Mesendoderm (in vitro differentiated cells): ENCODE measurements at regions not wholly inside any gene's neighbourhood (a gene's known extent, or its start where the extent isn't known, plus 50 kb on each side); places are given as distances from the start of the nearest gene placed in this dataset.

Source experiments
- DNase-seq: peaks from one replicate; pipeline ENCODE4 v3.0.0; 2013
- H2AK5ac ChIP-seq: 2 replicates; pipeline ENCODE4 v1.6.1; 2013; ENCODE audit warnings: low read length, inconsistent platforms
- H2BK120ac ChIP-seq: 2 replicates; pipeline ENCODE4 v1.6.1; 2013; ENCODE audit warnings: low read depth, mild to moderate bottlenecking, low read length, moderate library complexity, mixed read lengths
- H2BK15ac ChIP-seq: replicated peaks from 2 replicates; pipeline ENCODE4 v1.6.1; 2013; ENCODE audit warnings: low read depth, mild to moderate bottlenecking, moderate library complexity
- H2BK5ac ChIP-seq: 2 replicates; pipeline ENCODE4 v1.6.1; 2013; ENCODE audit warnings: low read length, inconsistent platforms
- H3K18ac ChIP-seq: 2 replicates; pipeline ENCODE4 v1.6.1; 2013; ENCODE audit warnings: mild to moderate bottlenecking, low read length, mixed read lengths
- H3K23ac ChIP-seq: one replicate; pipeline ENCODE4 v1.6.1; 2013; ENCODE audit warnings: low read length
- H3K27ac ChIP-seq: 2 replicates; pipeline ENCODE4 v1.5.1; 2013; ENCODE audit warnings: low read depth, mild to moderate bottlenecking, inconsistent platforms, low read length, moderate library complexity
- H3K27me3 ChIP-seq: 2 replicates; pipeline ENCODE4 v1.6.1; 2013; ENCODE audit warnings: low read length, control low read depth, mild to moderate bottlenecking, inconsistent platforms; ENCODE audit not compliant: insufficient read depth, poor library complexity
- H3K36me3 ChIP-seq: 2 replicates; pipeline ENCODE4 v1.6.1; 2013; ENCODE audit warnings: low read length, inconsistent platforms; ENCODE audit not compliant: control insufficient read depth, insufficient read depth
- H3K4ac ChIP-seq: one replicate; pipeline ENCODE4 v1.6.1; 2013; ENCODE audit warnings: low read depth, mild to moderate bottlenecking, low read length, moderate library complexity
- H3K4me1 ChIP-seq: 2 replicates; pipeline ENCODE4 v1.6.1; 2013; ENCODE audit warnings: low read depth, low read length, inconsistent platforms; ENCODE audit not compliant: control insufficient read depth
- H3K4me2 ChIP-seq: 2 replicates; pipeline ENCODE4 v1.6.1; 2013; ENCODE audit warnings: low read length
- H3K4me3 ChIP-seq: 2 replicates; pipeline ENCODE4 v1.5.1; 2013; ENCODE audit warnings: mild to moderate bottlenecking, low read length
- H3K56ac ChIP-seq: one replicate; pipeline ENCODE4 v1.6.1; 2013; ENCODE audit warnings: low read length
- H3K79me1 ChIP-seq: 2 replicates; pipeline ENCODE4 v1.6.1; 2013; ENCODE audit warnings: low read length, inconsistent platforms
- H3K79me2 ChIP-seq: 2 replicates; pipeline ENCODE4 v1.6.1; 2013; ENCODE audit warnings: mild to moderate bottlenecking, low read length; ENCODE audit not compliant: control insufficient read depth, insufficient read depth
- H3K9ac ChIP-seq: 2 replicates; pipeline ENCODE4 v1.6.1; 2013; ENCODE audit warnings: low read length, inconsistent platforms
- H4K5ac ChIP-seq: one replicate; pipeline ENCODE4 v1.6.1; 2013; ENCODE audit warnings: low read length
- H4K8ac ChIP-seq: one replicate; pipeline ENCODE4 v1.6.1; 2013; ENCODE audit warnings: low read depth, mild to moderate bottlenecking, control low read depth, low read length, moderate library complexity
- WGBS: extraction: QIAGEN DNeasy Blood & Tissue Kit; methylation state at CpG from one replicate; pipeline ENCODE4 v1.1.7; 2013; ENCODE audit warnings: low lambda C conversion rate, missing lambda C conversion rate; ENCODE audit not compliant: insufficient coverage; ENCODE audit errors: extremely low coverage; 5-methylcytosine and 5-hydroxymethylcytosine counted together

DNA sequence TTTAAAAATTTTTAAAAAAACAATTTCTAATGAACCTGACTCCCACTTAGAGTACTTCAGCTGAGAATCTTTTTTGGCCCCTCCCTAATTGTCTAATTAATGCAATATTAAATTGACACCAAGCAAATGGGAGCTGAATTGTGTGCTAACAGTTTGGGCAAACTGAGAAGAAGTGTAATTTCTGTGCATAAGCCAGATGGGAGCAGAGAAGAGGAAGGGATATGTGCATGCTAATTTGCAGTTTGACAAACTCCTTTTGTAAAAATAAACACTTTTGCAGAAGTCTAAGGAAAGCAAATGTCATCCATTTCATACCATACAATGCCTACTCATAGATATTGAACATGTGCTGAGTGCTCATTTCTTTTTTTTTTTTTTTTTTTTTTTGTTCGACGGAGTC is 332.0 kb downstream of the CYRIA start:
- Histone ChIP-seq H2BK15ac (no peak overlapping the region), H3K27ac (no peak overlapping the region), H3K23ac (no peak overlapping the region), H3K4me1 (peaks cover 4% of the 10 kb centered on the region), H3K9ac (no peak overlapping the region), H4K5ac (no peak overlapping the region), H2AK5ac (no peak overlapping the region), H3K4me3 (no peak overlapping the region), H3K18ac (no peak overlapping the region), H3K36me3 (no peaks in the 10 kb centered on the region), H2BK5ac (no peak overlapping the region), H3K79me1 (no peaks in the 10 kb centered on the region), H4K8ac (no peak overlapping the region), H3K4ac (no peak overlapping the region), H3K79me2 (no peaks in the 10 kb centered on the region), H3K27me3 (no peaks in the 10 kb centered on the region), H3K4me2 (no peak overlapping the region), H3K56ac (no peak overlapping the region), H2BK120ac (no peak overlapping the region)
- no CpG with 5 or more reads among the region's 2 CpGs for WGBS
- DNase-seq: no peak

DNA sequence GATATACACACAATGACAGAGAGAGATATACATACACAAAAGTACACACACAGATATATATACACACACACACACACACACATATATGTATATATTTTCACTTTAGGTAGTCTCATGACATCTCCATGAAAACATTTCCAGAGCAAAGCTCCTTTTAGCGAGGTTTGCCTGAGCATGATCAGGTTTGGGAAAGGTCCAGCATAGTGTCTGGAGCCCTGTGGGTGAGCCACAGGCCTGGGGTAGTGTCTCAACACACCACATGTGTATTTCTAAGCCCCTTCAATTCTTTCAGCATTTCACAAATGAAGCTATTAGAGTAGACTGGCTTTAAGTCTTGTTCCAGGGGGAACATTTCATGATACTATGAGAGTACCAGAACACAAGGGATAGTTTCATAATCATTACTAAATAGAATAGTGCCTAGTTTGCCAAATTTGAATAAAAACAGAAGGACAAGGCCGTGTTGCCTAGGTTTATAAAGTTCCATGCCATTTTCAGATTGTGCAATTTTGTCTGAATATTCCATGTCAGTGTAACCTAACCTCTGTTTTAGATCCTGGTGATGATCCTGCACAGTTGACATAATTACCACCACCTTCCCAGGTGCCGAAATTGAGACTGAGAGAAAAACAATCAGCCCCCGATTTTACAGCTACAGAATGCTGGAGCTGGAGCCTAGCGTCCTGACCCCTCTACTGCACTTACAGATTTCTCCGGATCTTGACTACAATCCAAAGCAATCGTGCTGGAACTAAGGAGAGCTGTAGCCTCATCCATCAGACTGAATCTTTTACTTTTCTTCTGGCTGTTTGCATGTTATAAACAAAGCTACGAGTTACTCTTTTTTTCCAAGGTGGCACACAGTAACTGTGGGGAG is 332.7 kb downstream of the CYRIA start:
- H3K4me2 ChIP-seq: no peak overlapping the region
- no peaks in the 10 kb centered on the region for H3K79me2 ChIP-seq
- H3K56ac ChIP-seq: no peak overlapping the region
- H3K23ac ChIP-seq: no peak overlapping the region
- H4K8ac ChIP-seq: no peak overlapping the region
- H3K27me3 ChIP-seq: no peaks in the 10 kb centered on the region
- no peak for DNase-seq
- H3K27ac ChIP-seq: no peak overlapping the region
- H3K4me3 ChIP-seq: no peak overlapping the region
- H2AK5ac ChIP-seq: no peak overlapping the region
- H3K9ac ChIP-seq: no peak overlapping the region
- no peak overlapping the region for H3K4ac ChIP-seq
- H3K4me1 ChIP-seq: peaks cover 4% of the 10 kb centered on the region
- no peak overlapping the region for H2BK15ac ChIP-seq
- no peak overlapping the region for H3K18ac ChIP-seq
- H4K5ac ChIP-seq: no peak overlapping the region
- no peak overlapping the region for H2BK120ac ChIP-seq
- no peaks in the 10 kb centered on the region for H3K79me1 ChIP-seq
- H2BK5ac ChIP-seq: no peak overlapping the region
- no CpG with 5 or more reads among the region's 8 CpGs for WGBS
- H3K36me3 ChIP-seq: no peaks in the 10 kb centered on the region

DNA sequence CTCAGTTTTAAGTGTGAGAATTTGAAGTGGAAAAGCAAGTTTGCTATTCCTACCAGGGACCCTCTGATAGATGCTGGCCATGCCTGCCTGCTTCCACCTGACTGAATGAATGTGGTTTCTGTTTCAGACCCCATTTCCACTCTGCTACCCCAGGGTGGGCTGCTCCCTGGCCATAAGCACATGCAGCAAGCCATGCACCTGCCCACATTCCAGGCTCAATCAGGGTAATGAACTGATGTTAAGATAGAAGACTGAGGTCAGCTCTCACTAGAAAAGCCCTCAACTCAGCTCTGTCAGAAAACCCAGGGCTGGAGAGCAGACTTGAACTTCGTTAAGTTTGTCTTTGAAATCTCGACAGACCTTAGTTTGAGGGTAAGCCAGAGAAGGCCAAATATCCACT is 333.9 kb downstream of the CYRIA start:
- no peak for DNase-seq
- no peak overlapping the region for H2BK5ac ChIP-seq
- H3K9ac ChIP-seq: no peak overlapping the region
- H3K27me3 ChIP-seq: no peaks in the 10 kb centered on the region
- no peaks in the 10 kb centered on the region for H3K79me2 ChIP-seq
- no peak overlapping the region for H2AK5ac ChIP-seq
- H3K79me1 ChIP-seq: no peaks in the 10 kb centered on the region
- H3K4ac ChIP-seq: no peak overlapping the region
- no peak overlapping the region for H4K5ac ChIP-seq
- no peak overlapping the region for H3K4me2 ChIP-seq
- no peak overlapping the region for H2BK15ac ChIP-seq
- no CpG with 5 or more reads among the region's 2 CpGs for WGBS
- H3K4me3 ChIP-seq: no peak overlapping the region
- no peak overlapping the region for H3K56ac ChIP-seq
- no peaks in the 10 kb centered on the region for H3K36me3 ChIP-seq
- no peak overlapping the region for H3K27ac ChIP-seq
- H3K4me1 ChIP-seq: peaks cover 4% of the 10 kb centered on the region
- no peak overlapping the region for H4K8ac ChIP-seq
- H3K23ac ChIP-seq: no peak overlapping the region
- H2BK120ac ChIP-seq: no peak overlapping the region
- H3K18ac ChIP-seq: no peak overlapping the region

DNA sequence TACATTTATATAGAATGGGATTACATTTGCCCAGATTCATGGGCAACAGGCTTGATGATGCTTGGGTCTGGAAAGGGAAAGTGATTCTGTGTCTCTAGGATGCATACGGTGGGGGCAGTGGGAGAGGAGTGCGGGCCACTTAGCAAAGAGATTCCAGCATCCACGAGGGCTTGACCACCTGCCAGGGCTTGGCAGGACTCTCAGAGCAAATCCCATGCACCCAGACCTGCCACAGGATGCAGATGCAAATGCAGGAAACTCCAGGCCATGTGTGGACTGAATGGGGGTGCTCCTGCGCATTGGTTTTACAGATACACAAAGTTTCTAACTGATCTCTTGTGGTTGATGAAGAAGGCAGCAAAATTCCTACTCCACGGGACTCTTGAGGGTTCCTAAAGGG is 334.7 kb downstream of the CYRIA start:
- Histone ChIP-seq H4K8ac (no peak overlapping the region), H3K4me2 (no peak overlapping the region), H3K4ac (no peak overlapping the region), H3K18ac (no peak overlapping the region), H3K27ac (peak overlapping the region; percentile 5), H3K36me3 (no peaks in the 10 kb centered on the region), H2AK5ac (no peak overlapping the region), H3K9ac (no peak overlapping the region), H3K27me3 (no peaks in the 10 kb centered on the region), H4K5ac (no peak overlapping the region), H3K23ac (no peak overlapping the region), H2BK120ac (no peak overlapping the region), H3K4me1 (peaks cover 4% of the 10 kb centered on the region), H3K79me1 (no peaks in the 10 kb centered on the region), H2BK5ac (no peak overlapping the region), H3K56ac (no peak overlapping the region), H2BK15ac (no peak overlapping the region), H3K4me3 (no peak overlapping the region), H3K79me2 (no peaks in the 10 kb centered on the region)
- WGBS: no CpG with 5 or more reads among the region's 5 CpGs
- DNase-seq: peak; percentile 37

DNA sequence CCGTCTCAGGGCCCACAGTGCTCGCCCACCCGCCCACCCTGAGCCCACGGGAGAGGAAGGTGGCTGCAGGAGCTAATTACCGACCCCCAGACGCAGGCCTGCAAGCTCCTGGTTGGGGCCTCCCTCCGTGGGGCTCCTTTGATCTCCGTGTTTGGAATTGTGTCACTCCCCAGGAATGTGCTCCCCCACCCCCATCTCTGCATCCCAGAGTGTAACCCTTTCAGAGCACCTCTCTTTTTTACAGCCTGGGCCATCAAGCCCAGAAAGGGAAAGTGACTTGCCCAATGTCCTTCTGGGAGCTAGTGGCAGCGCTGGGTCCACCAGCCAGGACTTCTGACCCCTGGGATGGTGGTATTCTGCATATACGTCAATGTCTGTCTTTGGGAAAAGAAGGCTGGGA is 335.1 kb downstream of the CYRIA start:
- Histone ChIP-seq H3K79me2 (no peaks in the 10 kb centered on the region), H3K27ac (peak overlapping the region; percentile 5), H3K36me3 (no peaks in the 10 kb centered on the region), H3K56ac (no peak overlapping the region), H3K27me3 (no peaks in the 10 kb centered on the region), H4K8ac (no peak overlapping the region), H2BK120ac (no peak overlapping the region), H3K4me1 (peaks cover 4% of the 10 kb centered on the region), H3K4ac (no peak overlapping the region), H2AK5ac (no peak overlapping the region), H3K79me1 (no peaks in the 10 kb centered on the region), H4K5ac (no peak overlapping the region), H3K23ac (no peak overlapping the region), H3K4me2 (no peak overlapping the region), H2BK5ac (no peak overlapping the region), H3K4me3 (no peak overlapping the region), H3K9ac (no peak overlapping the region), H3K18ac (peak overlapping the region; percentile 53), H2BK15ac (no peak overlapping the region)
- peak; percentile 92 for DNase-seq
- no CpG with 5 or more reads among the region's 10 CpGs for WGBS

DNA sequence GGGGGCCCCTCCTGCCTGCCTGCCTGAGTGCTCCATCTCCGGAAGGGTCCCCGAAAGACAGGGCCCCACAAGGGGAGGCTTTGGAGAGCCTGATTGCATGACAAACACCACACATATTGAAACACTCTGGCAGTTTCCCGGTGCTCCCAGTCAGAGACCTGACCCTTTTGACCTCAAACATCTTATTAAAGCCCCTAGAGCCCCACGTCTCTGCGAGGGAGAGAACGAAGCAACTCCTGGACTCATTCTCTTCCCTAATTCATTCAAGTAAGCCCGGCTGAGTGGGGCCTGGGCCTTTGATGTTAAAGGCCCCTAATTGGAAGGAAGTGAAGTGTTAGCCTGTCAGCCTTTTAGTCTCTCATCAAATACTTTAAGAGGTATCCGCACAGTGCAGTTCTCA is 335.6 kb downstream of the CYRIA start:
- Histone ChIP-seq H3K9ac (no peak overlapping the region), H3K27me3 (no peaks in the 10 kb centered on the region), H2BK120ac (no peak overlapping the region), H3K36me3 (no peaks in the 10 kb centered on the region), H3K79me1 (no peaks in the 10 kb centered on the region), H4K5ac (no peak overlapping the region), H2AK5ac (no peak overlapping the region), H3K56ac (no peak overlapping the region), H3K4me2 (no peak overlapping the region), H3K27ac (peak overlapping the region; percentile 55), H4K8ac (no peak overlapping the region), H3K4me3 (no peak overlapping the region), H2BK15ac (no peak overlapping the region), H3K23ac (no peak overlapping the region), H3K18ac (peak overlapping the region; percentile 53), H2BK5ac (no peak overlapping the region), H3K4ac (peak overlapping the region; percentile 62), H3K79me2 (no peaks in the 10 kb centered on the region), H3K4me1 (peaks cover 4% of the 10 kb centered on the region)
- peak; percentile 70 for DNase-seq
- WGBS: no CpG with 5 or more reads among the region's 8 CpGs
